Panc1 (cell line): ENCODE measurements at regions not wholly inside any gene's neighbourhood (a gene's known extent, or its start where the extent isn't known, plus 50 kb on each side); places are given as distances from the start of the nearest gene placed in this dataset.

Experiments
- ATAC-seq: fragments of 200-7000 bp; cut with Tn5 transposase; 2 replicates; pipeline ENCODE4 v1.9.1; 2020; ENCODE audit warnings: mild to moderate bottlenecking, moderate library complexity
- BruUV-seq: library from RNA; stranded (reverse); fragments of 400-500 nt; replicated peaks from 2 replicates; lab custom pipeline; 2021; lab: Mats Ljungman, UMichigan
- CTCF ChIA-PET: fragments of 300-600 bp; sonication (Branson Sonifier 250); formaldehyde crosslinking; loops from one replicate; lab custom pipeline; 2022; ENCODE audit warnings: antibody characterized with exemption; lab: Charles Lee
- POLR2A ChIA-PET: fragments of 300-600 bp; sonication (Branson Sonifier 250); formaldehyde crosslinking; loops from one replicate; lab custom pipeline; 2022; ENCODE audit warnings: antibody characterized with exemption; lab: Charles Lee
- DNase-seq: peaks from one replicate; pipeline ENCODE4 v3.0.0-alpha.2; 2010; ENCODE audit warnings: low read depth, low spot score
- H3K27ac ChIP-seq: 2 replicates; pipeline ENCODE4 v1.5.1; 2011; ENCODE audit warnings: mild to moderate bottlenecking, low read length, inconsistent platforms
- H3K27me3 ChIP-seq: fragments of 200-500 bp; sonication (Bioruptor generic); 2 replicates; pipeline ENCODE4 v1.6.0; 2014; ENCODE audit warnings: low read length, inconsistent platforms; ENCODE audit not compliant: control insufficient read depth, insufficient read depth
- H3K36me3 ChIP-seq: fragments of 200-500 bp; sonication (Bioruptor generic); 2 replicates; pipeline ENCODE4 v1.5.1; 2014; ENCODE audit warnings: inconsistent platforms, mild to moderate bottlenecking, low read length, moderate library complexity; ENCODE audit not compliant: control insufficient read depth, insufficient read depth
- H3K4me1 ChIP-seq: 2 replicates; pipeline ENCODE4 v1.5.1; 2011; ENCODE audit warnings: inconsistent platforms, mild to moderate bottlenecking, low read length, moderate library complexity; ENCODE audit not compliant: control insufficient read depth, insufficient read depth
- H3K4me3 ChIP-seq, 2 experiments: 2 replicates each; pipeline ENCODE4 v1.5.1; 2011 to 2012; ENCODE audit warnings: low read depth in 2 of 2, low read length in 2 of 2, mild to moderate bottlenecking in 2 of 2, inconsistent platforms in 1 of 2, moderate library complexity in 1 of 2
- H3K9me3 ChIP-seq: fragments of 200-500 bp; sonication (Bioruptor generic); 2 replicates; pipeline ENCODE4 v1.5.1; 2014; ENCODE audit warnings: low read depth, mild to moderate bottlenecking, inconsistent platforms, low read length, moderate library complexity; ENCODE audit not compliant: control insufficient read depth, insufficient read depth
- CTCF ChIP-seq: fragments of 450-650 bp; IDR thresholded peaks from 2 replicates; pipeline ENCODE4 v1.5.1; 2017; ENCODE audit warnings: mild to moderate bottlenecking
- POLR2AphosphoS5 ChIP-seq: IDR thresholded peaks from 2 replicates; pipeline ENCODE4 v1.6.1; 2012; ENCODE audit warnings: mild to moderate bottlenecking, low read depth, low read length, moderate library complexity
- REST ChIP-seq, 2 experiments: IDR thresholded peaks; 2 replicates each; pipeline ENCODE4 v1.6.1; 2011 to 2012; ENCODE audit warnings: low read depth in 2 of 2, control low read depth in 1 of 2, low read length in 1 of 2, mild to moderate bottlenecking in 1 of 2, moderate library complexity in 1 of 2; ENCODE audit not compliant: insufficient read depth in 1 of 2
- SIN3A ChIP-seq: IDR thresholded peaks from 2 replicates; pipeline ENCODE4 v1.6.1; 2012; ENCODE audit warnings: low read depth, mild to moderate bottlenecking, low read length, moderate library complexity, borderline replicate concordance; ENCODE audit not compliant: insufficient read depth
- TCF7L2 ChIP-seq: IDR thresholded peaks from 2 replicates; pipeline ENCODE4 v1.6.1; 2011; ENCODE audit warnings: mild to moderate bottlenecking, low read depth, low read length, inconsistent platforms
- in situ Hi-C: cut with HindIII; loops from 2 replicates; pipeline ENCODE4 v1.10.0; 2016; ENCODE audit warnings: low sequenced_read_pairs, low pct_unique_long_range_greater_than_20kb
- intact Hi-C: fragments of 100-400 bp; cut with micrococcal nuclease; formaldehyde crosslinking; loops from one replicate; pipeline ENCODE4 v1.10.0; 2022; ENCODE audit not compliant: unreplicated experiment

DNA sequence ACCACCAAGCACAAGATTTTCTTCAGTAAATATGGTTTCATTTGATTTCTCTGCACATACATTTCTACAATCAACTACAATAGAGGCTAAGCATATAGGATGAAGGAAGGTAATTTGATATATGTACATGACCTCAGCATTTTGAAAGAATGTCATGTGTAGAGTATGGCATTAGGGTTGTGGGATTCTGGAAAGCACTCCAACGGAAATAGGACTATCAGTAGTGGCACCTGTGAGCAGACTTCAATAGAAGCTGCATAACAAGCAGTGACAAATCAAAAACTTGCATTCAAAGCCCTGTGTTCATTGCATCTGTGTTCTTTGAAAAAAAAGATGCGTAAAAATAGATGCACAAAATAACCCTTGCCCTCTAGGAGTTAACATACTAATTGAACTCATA, 57.5 kb upstream of the EYA4 start:
- intact Hi-C loops (loop anchor here (2.0 kb wide), 2 partner anchors 329 to 369 kb away; no protein-coding TSS in a partner anchor), in situ Hi-C loops (no loop called here)
- DNase-seq, result no peak
- ChIA-PET CTCF (no interaction called here), POLR2A (no interaction called here)
- no peaks in the 10 kb centered on the region for H3K27me3 ChIP-seq
- BruUV-seq, result no TSS peak
- H3K4me1 ChIP-seq, result no peaks in the 10 kb centered on the region
- no peak overlapping the region for H3K27ac ChIP-seq
- no peak overlapping the region for H3K4me3 ChIP-seq
- TF ChIP-seq REST (IDR thresholded peaks at IDR 0.05; ENCODE audit: insufficient read depth in 1 of 2, low read depth in 2 of 2, low read length in 1 of 2) (no peak), SIN3A (no peak), POLR2AphosphoS5 (no peak), CTCF (no peak), TCF7L2 (no peak)
- 0 out of 2 replicates have a peak, but pooled peaks cover 2% of the 10 kb centered on the region for H3K9me3 ChIP-seq
- ATAC-seq, result no peak
- no peaks in the 10 kb centered on the region for H3K36me3 ChIP-seq

DNA sequence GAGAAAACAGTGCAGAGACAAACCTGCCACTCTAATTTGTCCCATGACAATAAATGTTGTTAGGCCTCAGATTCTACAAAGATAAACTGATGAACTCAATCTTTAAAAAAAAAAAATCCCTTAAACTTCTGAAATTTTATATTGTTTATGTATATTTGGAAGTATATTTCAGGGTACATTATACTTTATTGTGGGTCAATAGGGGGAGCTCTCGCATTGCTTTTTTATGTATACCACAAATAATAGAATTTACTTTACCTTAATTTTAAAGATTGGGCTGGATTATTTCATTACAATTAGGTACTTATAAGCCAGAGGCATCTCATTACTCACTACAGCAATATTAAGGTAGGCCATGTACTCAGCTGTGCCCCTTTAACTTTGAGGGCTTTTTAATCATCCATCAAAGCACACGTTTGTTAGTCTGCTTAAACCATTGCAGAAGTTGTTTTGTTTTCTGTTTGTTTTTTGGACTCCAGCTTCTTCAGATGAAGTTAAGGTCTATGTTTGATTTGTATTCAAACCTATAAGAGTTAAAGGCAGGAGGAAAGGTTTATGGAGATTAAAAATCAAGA, 56.3 kb upstream of the EYA4 start:
- H3K36me3 ChIP-seq, result no peaks in the 10 kb centered on the region
- in situ Hi-C loops (no loop called here), intact Hi-C loops (loop anchor here (2.0 kb wide), 2 partner anchors 328 to 368 kb away; no protein-coding TSS in a partner anchor)
- no TSS peak for BruUV-seq
- ATAC-seq (no peak), DNase-seq (no peak)
- ChIA-PET CTCF (no interaction called here), POLR2A (no interaction called here)
- no peak overlapping the region for H3K27ac ChIP-seq
- no peaks in the 10 kb centered on the region for H3K27me3 ChIP-seq
- H3K4me1 ChIP-seq, result no peaks in the 10 kb centered on the region
- TF ChIP-seq CTCF (peak; percentile 68; the same call in 1 of the 2 replicates), REST (IDR thresholded peaks at IDR 0.05; ENCODE audit: insufficient read depth in 1 of 2, low read depth in 2 of 2, low read length in 1 of 2) (no peak)
- H3K9me3 ChIP-seq, result no peaks in the 10 kb centered on the region
- H3K4me3 ChIP-seq, result no peak overlapping the region
